ENCODE measurements at regions not wholly inside any gene's neighbourhood (a gene's known extent, or its start where the extent isn't known, plus 50 kb on each side); places are given as distances from the start of the nearest gene placed in this dataset.

- DNase-seq (ENCODE audit: low read depth in 1 of 2, low spot score in 2 of 2): peak; percentile 1 to 48
- H4K91ac ChIP-seq (replicated peaks; ENCODE audit: insufficient read length, low read length): no peak overlapping the region
Measured at GRCh38 chr9:80881940-80882339, 807.4 kb downstream of the TLE1 start.

More at GRCh38 chr9:80881940-80882339, 807.4 kb downstream of the TLE1 start:
- no peak overlapping the region for H2BK20ac ChIP-seq (ENCODE audit: low read length)
- TF ChIP-seq RAD21 (IDR thresholded peaks at IDR 0.05 in 1 of 2, conservative IDR thresholded peaks at IDR 0.05 in 1 of 2; ENCODE audit: low read depth in 2 of 2, low read length in 2 of 2) (0 out of 4 replicates have a peak, but pooled peaks of 1 of the 2 experiments have one; percentile 6), SIX5 (IDR thresholded peaks at IDR 0.05; ENCODE audit: low read depth, low read length) (no peak), CTBP2 (IDR thresholded peaks at IDR 0.05; ENCODE audit: borderline replicate concordance, insufficient read depth, insufficient read length, low read length) (no peak), NANOG (IDR thresholded peaks at IDR 0.05; ENCODE audit: insufficient read depth, low read depth, low read length, poor library complexity, severe bottlenecking) (peak; percentile 38), KDM4A (IDR thresholded peaks at IDR 0.05; ENCODE audit: low read depth, low read length, severe bottlenecking) (no peak), CBX5 (IDR thresholded peaks at IDR 0.05; ENCODE audit: low read depth, low read length) (no peak)
- H3K56ac ChIP-seq (replicated peaks; ENCODE audit: insufficient read length, low read depth, low read length): no peak overlapping the region
- no peak overlapping the region for H4K5ac ChIP-seq (ENCODE audit: insufficient read length, low read depth, low read length)
- POLR2A ChIA-PET (ENCODE audit: partially characterized antibody): no interaction called here
- no peaks in the 10 kb centered on the region for H3K36me3 ChIP-seq (ENCODE audit: control insufficient read depth in 2 of 4, insufficient read depth in 4 of 4, low read length in 3 of 4)
- peaks cover 2 to 11% (median 4%) of the 10 kb centered on the region in 4 experiments; a peak in 5 of 7 replicates for H3K4me1 ChIP-seq (replicated peaks in 1 of 4; ENCODE audit: control insufficient read depth in 3 of 4, insufficient read depth in 4 of 4, low read length in 3 of 4)
- no peak overlapping the region for H3K27ac ChIP-seq (ENCODE audit: low read depth, low read length)
- no peak overlapping the region for H2BK15ac ChIP-seq (ENCODE audit: low read length)
- no peak overlapping the region for H3K4ac ChIP-seq (replicated peaks; ENCODE audit: insufficient read length, low read depth, low read length)
- H2AK5ac ChIP-seq (ENCODE audit: low read depth, low read length): no peak overlapping the region
- peak overlapping the region; percentile 1 to 39; a peak in 1 of 4 replicates for H3K4me2 ChIP-seq (ENCODE audit: insufficient read depth in 1 of 2, low read depth in 2 of 2, low read length in 2 of 2)
- no peak overlapping the region for H3K23ac ChIP-seq (ENCODE audit: insufficient read length)
- H4K20me1 ChIP-seq (replicated peaks in 1 of 2; ENCODE audit: control insufficient read depth in 1 of 2, insufficient read depth in 2 of 2, low read length in 2 of 2): no peaks in the 10 kb centered on the region
- WGBS, 2 experiments (ENCODE audit: extremely low coverage in 1 of 2, insufficient coverage in 1 of 2, insufficient read length in 1 of 2, insufficient replicate concordance in 2 of 2, low coverage in 1 of 2, low lambda C conversion rate in 2 of 2, missing lambda C conversion rate in 1 of 2): 35% methylated on average over 5 of the region's 5 CpGs; no CpG with 5 or more reads in 1 of the 2 experiments
- H2AFZ ChIP-seq (ENCODE audit: low read length): no peak overlapping the region
- H3K23me2 ChIP-seq (ENCODE audit: low read depth, low read length): no peaks in the 10 kb centered on the region
- no peaks in the 10 kb centered on the region for H3K9me3 ChIP-seq (ENCODE audit: insufficient read depth in 2 of 2, low read depth in 1 of 2, low read length in 1 of 2)
- H3K9ac ChIP-seq (replicated peaks in 1 of 4; ENCODE audit: extremely low read depth in 1 of 4, low read depth in 3 of 4, low read length in 3 of 4): no peak overlapping the region
- CTCF ChIA-PET (ENCODE audit: partially characterized antibody): interaction anchor here (1.0 kb wide), 1 partner anchor 682 kb away, joined by 3 read pairs; no protein-coding TSS in a partner anchor
- H2BK120ac ChIP-seq (replicated peaks; ENCODE audit: low read depth, low read length): no peak overlapping the region
- H3K79me2 ChIP-seq (ENCODE audit: control insufficient read depth in 1 of 2, insufficient read depth in 2 of 2, low read length in 2 of 2): no peaks in the 10 kb centered on the region
- no peaks in the 10 kb centered on the region for H3K27me3 ChIP-seq (replicated peaks in 1 of 4; ENCODE audit: control insufficient read depth in 3 of 4, extremely low read depth in 1 of 4, insufficient read depth in 3 of 4, low read length in 3 of 4)
- H2BK5ac ChIP-seq (ENCODE audit: low read depth, low read length): no peak overlapping the region
- peak overlapping the region in 1 of 4 experiments; percentile 8; a peak in 1 of 8 replicates for H3K4me3 ChIP-seq (ENCODE audit: extremely low read depth in 1 of 4, insufficient read depth in 2 of 4, low read depth in 3 of 4, low read length in 4 of 4)
- H3K79me1 ChIP-seq (ENCODE audit: low read depth, low read length): no peaks in the 10 kb centered on the region
- H3K18ac ChIP-seq (ENCODE audit: extremely low read depth, low read length): no peak overlapping the region
- no peak overlapping the region for H2BK12ac ChIP-seq (ENCODE audit: low read depth, low read length)
- no peak overlapping the region for H3K14ac ChIP-seq (ENCODE audit: insufficient read length)
- H4K8ac ChIP-seq (ENCODE audit: extremely low read depth, insufficient read depth, low read length): no peak overlapping the region
- peak; percentile 75 for FAIRE-seq
